Left forelimb (tissue), 1 donor: ENCODE measurements at regions not wholly inside any gene's neighbourhood (a gene's known extent, or its start where the extent isn't known, plus 50 kb on each side); places are given as distances from the start of the nearest gene placed in this dataset.

Source experiments
- DNase-seq: peaks from one replicate; pipeline ENCODE4 v3.0.0-alpha.2; 2018; ENCODE audit warnings: low spot score

DNA sequence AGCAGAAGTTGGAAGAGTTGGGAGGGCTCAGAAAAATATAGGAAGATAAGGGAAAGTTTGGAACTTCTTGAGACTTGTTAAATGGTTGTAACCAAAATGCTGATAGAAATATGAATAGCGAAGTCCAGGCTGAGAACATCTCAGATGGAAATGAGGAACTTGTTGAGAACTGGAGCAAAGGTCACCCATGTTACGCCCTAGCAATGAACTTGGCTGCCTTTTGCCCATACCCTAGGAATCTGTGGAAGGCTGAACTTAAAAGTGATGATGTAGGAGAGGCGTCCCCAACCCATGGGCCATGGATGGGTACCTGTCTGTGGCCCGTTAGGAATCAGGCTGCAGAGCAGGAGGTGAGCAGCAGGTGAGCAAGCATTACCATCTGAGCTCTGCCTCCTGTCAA, 347.8 kb downstream of the ARL4A start:
- DNase-seq, result no peak

DNA sequence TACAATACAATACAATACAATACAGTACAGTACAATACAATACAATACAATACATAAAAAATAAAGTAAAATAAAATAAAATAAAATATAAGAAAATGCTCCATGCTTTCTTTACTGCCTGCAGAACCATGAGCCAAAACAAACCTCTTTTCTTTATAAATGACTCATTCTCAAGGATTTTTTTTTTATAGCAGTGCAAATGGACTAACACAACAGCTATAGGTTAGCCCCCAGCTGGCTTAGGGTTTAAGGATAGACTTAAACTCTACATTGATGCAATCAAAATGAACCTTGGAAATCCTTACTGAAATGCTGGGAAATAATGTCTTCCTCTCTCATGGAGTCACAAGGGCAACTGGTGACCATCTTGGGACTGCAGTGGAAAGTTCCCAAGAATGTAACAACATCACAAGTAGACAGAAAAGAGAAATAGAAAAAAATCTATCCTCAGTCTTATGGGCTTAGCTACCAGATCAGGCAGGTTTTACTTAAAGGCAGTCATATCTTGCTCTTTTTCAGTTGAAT, 348.9 kb downstream of the ARL4A start:
- DNase-seq, result no peak

GRCh38 chr7:13037216-13037615, 349.8 kb downstream of the ARL4A start:
- no peak for DNase-seq

GRCh38 chr7:13041368-13041988, 354.0 kb downstream of the ARL4A start:
- no peak for DNase-seq

GRCh38 chr7:13042605-13043236, 355.3 kb downstream of the ARL4A start:
- no peak for DNase-seq

- DNase-seq, result no peak
Measured at GRCh38 chr7:13044309-13044708, 356.9 kb downstream of the ARL4A start.

DNA sequence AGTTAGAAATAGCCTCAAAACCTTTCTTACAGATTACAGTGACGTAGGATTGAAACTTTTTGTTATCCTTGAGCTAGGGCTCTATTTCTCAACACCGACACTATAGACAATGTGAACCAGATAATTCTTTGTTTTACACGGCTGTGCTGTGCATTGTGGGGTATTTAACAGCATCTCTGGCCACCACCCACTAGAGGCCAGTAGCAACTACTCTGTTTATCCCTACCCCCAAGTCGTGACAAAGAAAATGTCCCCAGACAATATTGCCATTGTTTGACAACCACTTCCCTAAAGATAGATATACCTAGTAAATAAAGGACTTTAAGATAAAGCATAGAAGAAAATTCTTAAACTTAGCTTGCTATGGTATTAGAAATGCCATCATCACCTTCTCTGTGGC, 359.6 kb downstream of the ARL4A start:
- DNase-seq, result no peak

DNA sequence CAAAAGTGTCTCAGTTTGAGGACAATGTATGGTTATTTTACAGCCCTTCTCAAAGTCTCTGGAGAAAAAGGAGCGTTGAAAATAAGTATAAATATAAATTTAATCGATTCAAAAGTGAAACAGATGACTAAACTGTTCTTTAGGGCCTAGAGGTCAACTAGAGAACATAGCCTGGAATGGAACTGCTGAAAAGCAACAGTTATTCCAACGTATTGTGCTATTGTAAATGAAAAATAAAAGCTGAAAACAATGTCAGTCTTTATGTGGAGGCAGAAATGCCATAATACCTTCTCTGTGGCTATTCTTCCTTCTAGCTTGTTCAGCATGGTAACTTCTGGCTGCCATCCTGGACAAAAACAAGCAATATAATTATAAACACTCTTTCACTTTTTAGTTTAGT, 362.5 kb downstream of the ARL4A start:
- DNase-seq, result no peak

GRCh38 chr7:13050703-13051102, 363.3 kb downstream of the ARL4A start:
- DNase-seq, result no peak

DNA sequence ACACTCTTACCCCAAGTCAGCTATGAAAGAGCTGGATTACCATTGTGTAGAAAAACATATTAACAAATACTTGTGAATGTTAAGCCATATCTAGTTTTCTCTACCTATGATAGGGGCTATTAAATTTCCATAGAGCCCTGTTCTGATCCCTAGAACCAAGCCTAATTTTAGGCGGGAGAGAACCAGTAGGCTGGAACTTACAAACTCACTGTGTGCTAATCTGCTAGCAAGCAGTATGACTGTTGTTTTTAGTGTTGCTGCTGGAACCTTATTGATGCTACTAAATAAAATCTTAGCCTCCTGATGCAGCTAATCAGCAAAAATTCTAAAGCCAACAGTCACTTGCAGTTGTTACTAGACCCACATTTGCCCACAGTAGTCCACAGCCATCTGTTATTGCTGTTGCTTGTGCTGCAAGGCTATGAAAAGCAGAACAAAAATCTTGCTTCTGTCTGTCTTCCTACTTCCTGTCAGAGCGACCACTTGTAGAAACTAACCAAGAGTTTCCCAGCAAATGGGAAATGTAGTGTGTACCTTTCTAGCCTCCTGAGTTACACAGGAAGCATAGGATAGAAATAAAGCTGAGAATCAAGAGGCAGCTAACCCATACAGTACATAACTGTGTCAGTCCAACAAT, 368.4 kb downstream of the ARL4A start:
- no peak for DNase-seq

DNA sequence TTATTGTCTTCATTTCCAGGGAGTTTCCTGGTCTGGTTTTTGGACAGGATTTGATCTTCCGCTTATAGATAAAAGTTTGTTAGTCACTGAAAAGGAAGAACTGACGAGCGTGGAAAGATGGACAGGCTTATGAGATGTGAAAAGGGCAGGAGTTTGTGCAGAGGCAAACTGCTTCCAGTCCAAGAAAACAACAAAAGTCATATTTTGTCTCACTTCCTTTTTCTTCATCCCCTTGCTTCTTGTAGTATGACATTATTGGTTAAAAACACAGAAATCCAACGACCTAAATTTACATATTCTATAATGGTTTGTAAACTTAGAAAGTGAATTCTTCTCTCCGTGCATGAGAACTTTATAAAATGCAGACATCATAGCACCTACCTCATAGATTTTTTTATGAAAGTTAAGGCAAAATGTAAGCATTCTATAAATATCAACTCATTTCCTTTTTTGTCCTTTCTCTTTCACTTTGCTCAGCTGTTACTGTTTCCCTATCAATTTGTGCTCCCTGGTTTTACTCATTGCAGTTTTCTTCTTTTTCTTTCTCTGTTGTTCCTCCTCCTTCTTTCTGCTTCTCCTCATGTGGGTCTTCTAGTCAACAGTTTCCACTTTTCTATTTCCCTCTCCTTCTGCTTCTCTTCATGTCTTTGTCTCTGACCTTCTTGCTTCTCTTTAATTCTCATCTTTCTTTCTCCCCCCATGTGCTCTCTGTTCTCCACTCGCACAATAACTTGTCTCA, 370.2 kb downstream of the ARL4A start:
- DNase-seq, result no peak

DNA sequence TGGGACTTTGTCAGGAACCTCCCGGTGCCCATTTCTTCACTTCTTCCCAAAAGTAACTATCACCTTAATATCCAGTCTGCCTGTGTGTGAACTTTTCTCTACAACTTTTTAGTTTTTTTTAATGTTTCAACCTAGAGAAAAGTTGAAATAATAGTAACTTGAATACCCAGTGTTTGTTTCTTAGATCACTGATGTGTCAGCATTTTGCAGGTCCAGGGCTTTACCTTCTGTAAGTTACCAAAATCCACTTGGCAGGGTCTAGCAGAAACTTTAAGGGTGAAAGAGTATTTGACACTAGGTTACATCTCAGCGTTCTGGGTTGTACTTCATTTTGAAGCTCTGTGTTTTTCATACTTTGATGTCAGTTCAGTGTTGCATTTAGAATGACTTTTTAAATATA, 372.7 kb downstream of the ARL4A start:
- no peak for DNase-seq

- no peak for DNase-seq
Measured at GRCh38 chr7:13061115-13061514, 373.7 kb downstream of the ARL4A start.

GRCh38 chr7:13062631-13063030, 375.2 kb downstream of the ARL4A start:
- DNase-seq, result no peak

DNA sequence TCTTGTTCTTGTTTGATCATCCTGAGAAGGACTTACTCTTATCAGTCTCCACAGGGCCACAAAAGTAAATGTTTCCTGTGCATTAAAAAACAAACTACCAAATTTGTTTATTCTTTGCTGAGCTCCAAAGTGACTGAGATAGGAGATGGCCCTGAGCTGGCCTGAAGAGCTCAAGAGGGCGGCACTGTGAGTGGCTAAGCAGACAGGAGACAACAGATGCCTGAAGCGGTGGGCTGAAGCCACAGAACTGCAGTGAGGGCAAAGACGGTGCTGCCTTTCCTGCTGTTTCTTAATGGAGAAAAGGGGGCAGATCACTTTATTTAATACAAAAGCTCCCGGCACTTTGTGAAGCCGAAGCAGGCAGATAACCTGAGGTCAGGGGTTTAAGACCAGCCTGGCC, 379.6 kb downstream of the ARL4A start:
- DNase-seq, result no peak

GRCh38 chr7:13068032-13068431, 380.6 kb downstream of the ARL4A start:
- DNase-seq, result no peak

GRCh38 chr7:13069841-13070240, 382.4 kb downstream of the ARL4A start:
- no peak for DNase-seq

- DNase-seq, result no peak
Measured at GRCh38 chr7:13072014-13072413, 384.6 kb downstream of the ARL4A start.

DNA sequence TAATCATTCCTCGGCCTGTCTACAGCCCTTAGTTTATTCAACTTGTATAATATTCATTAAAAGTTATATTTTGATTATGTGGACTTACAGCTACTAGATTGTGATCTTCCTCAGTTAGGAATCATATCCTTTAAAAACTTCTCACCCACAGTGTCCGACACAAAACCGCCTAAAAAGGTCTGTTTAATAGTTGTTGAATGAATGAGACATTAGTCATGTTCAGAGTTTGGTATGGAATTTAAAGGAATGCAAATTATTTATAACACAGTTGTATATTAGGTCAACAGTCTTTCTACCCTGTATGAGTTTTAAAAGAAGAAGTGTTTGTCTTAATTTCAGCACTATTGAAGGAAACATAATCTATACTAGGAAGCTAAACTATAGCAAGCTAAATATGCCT, 390.0 kb downstream of the ARL4A start:
- DNase-seq, result no peak

DNA sequence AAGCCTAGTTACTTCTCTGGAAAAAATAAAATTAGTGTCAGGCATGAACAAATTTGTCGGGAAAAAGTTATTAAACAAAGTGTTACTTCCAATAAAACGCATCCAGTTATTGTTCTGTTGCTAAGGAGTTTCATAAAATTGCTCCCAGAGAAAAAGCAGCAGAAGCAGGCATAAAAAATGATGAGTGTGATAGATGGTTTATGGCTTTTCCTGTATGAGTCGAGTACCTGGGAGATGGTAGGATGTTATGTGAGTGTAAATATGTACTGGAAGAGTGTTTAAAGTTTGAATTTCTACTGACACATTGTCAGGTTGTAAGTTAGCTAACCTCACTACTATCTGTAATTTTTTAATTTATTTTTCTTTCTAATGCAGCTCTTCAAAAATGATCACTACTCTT, 390.7 kb downstream of the ARL4A start:
- no peak for DNase-seq

GRCh38 chr7:13090959-13091358, 403.5 kb downstream of the ARL4A start:
- DNase-seq, result no peak

DNA sequence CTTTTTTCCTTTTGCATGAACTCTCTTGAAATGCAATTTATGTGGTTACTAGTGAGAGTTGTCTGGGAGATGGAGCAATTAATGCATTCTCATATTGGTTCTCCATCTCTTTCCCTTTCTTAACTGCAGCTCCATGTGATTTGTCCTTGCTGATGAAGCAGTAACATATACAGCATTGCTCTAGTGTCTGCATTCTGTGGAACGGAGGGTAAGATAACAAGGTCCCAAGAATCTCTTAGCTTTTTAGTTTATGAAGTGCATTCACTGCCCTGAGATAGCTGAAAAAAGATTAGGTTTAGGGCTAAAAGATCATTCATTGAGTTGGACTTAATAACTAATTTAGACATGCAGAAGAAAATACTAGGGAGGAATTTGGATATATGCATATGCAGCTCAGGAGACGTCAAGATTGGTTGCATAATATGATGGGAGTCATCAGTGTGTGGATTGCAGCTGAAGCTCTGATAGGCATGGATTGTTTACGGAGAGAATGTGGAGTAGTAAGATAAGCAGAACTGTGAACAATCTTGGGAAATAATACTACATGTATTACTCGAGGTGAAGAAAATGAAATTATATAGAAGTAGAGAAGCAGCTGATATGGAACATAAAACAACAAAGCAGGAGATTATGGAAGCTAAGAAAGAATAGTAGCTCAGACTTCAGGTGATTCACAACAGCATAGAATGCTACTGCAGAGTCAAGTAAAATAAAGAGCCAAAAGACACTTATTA, 404.7 kb downstream of the ARL4A start:
- no peak for DNase-seq
